ENCODE measurements at regions not wholly inside any gene's neighbourhood (a gene's known extent, or its start where the extent isn't known, plus 50 kb on each side); places are given as distances from the start of the nearest gene placed in this dataset.
A peak's percentile ranks its signal among the peaks of the same experiment; 100 is the strongest.

DNA sequence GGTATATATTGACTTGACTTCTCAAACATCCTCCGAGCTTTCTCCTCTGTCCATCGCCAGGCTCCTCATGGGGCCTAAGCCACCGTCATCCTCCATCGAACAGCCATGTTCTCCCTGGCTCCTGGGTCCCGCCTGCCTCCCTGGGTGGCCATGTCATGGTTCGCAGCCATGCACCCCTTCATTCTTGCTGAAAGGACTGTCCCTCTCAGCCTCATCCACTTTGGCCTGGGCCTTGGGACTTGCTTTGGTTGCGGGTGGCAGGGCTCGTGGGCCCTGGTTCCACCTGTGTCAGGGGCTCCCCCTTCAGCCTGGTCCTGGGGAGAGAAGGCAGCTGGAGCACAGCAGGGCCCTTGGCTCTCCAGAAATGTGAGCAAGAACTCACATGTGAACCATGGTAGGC, 183.8 kb downstream of the KATNAL1 start:
- Histone ChIP-seq H3K27me3 (no peaks in the 10 kb centered on the region), H3K36me3 (no peaks in the 10 kb centered on the region), H3K27ac (no peak overlapping the region), H3K4me1 (ENCODE audit: low read depth) (peaks cover 11% of the 10 kb centered on the region), H3K4me3 (no peak overlapping the region), H3K9me3 (ENCODE audit: low read depth) (no peaks in the 10 kb centered on the region)
- DNase-seq (ENCODE audit: low read depth in 1 of 2, low spot score in 1 of 2), result no peak
- no peak for TF ChIP-seq CTCF (IDR thresholded peaks at IDR 0.05; ENCODE audit: low read depth, low read length)

DNA sequence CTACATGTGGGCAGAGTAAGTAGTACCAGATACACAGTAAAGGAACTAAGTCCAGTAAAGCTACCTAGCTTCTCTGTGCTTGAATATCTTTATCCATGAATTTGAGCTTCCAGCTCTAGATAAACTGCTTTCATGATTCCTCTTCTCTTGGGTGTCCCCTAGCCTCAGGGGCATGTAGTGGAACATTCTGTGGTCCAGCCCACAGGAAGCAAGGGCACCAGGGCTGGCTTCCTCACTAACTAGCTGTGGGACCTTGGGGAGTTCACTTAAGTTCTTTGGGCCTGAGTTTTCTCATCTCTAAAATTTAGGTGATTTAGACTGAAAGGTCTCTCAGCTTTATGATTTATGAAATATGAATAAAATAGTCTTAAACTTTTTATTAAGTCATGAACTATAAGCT, 185.7 kb downstream of the KATNAL1 start:
- no peaks in the 10 kb centered on the region for H3K36me3 ChIP-seq
- no peak for TF ChIP-seq CTCF (IDR thresholded peaks at IDR 0.05; ENCODE audit: low read depth, low read length)
- DNase-seq (ENCODE audit: low read depth in 1 of 2, low spot score in 1 of 2), result no peak
- H3K4me3 ChIP-seq, result no peak overlapping the region
- H3K27ac ChIP-seq, result no peak overlapping the region
- H3K27me3 ChIP-seq, result no peaks in the 10 kb centered on the region
- H3K9me3 ChIP-seq (ENCODE audit: low read depth), result no peaks in the 10 kb centered on the region
- H3K4me1 ChIP-seq (ENCODE audit: low read depth), result no peaks in the 10 kb centered on the region

DNA sequence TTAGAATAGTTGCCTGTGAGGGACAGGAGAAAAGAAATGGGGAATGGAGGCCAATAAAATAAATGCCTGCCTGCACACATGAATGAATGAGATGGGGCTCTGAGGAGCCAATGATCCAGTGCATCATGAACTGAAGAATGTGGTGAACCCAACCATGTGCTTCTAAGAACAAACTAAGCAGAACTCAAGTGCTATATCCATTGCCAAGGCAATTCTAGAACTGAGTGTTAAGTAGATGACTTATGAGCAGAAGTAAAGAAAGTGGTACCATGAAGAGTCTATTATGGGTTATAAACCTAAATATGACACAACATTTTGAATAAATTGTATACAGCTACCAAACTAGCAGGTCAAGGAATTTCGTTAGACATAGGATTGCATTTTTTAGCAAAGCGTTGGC, 186.1 kb downstream of the KATNAL1 start:
- no peaks in the 10 kb centered on the region for H3K9me3 ChIP-seq (ENCODE audit: low read depth)
- DNase-seq (ENCODE audit: low read depth in 1 of 2, low spot score in 1 of 2), result no peak
- H3K36me3 ChIP-seq, result no peaks in the 10 kb centered on the region
- H3K4me1 ChIP-seq (ENCODE audit: low read depth), result no peaks in the 10 kb centered on the region
- TF ChIP-seq CTCF (IDR thresholded peaks at IDR 0.05; ENCODE audit: low read depth, low read length), result no peak
- H3K27ac ChIP-seq, result no peak overlapping the region
- H3K4me3 ChIP-seq, result no peak overlapping the region
- H3K27me3 ChIP-seq, result no peaks in the 10 kb centered on the region

DNA sequence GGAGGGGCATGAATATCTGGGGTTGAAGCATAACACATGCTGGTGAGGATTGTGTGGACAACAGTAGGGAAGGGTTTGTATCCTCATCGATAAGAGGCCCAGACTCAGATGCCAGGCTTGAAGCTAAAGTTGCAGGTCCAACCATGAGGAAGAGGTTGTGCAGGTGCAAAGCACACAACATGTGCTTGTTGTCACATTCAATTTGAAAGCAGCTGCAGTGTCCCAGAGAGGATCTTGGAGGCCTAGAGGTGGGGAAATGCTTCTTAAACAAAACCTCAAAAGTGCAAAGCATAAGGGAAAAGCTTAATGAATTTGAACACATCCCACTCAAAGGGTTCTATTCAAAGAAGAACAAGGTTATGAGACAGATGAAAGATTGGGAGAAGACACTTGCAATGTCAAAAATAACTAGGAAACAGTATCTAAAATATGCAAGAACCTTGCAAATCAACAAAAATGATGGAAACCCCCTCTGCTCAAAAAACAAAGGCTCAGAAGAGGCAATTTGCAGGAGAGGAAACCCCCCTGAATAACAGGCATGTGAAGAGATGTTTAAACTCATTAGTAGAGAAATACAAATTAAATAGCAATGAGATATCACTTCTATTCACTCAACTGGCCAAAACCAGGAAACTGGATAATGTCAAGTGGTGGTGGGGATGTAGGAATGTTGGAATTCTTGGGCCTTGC, 187.1 kb downstream of the KATNAL1 start:
- no peak overlapping the region for H3K27ac ChIP-seq
- no peak for DNase-seq (ENCODE audit: low read depth in 1 of 2, low spot score in 1 of 2)
- H3K27me3 ChIP-seq, result no peaks in the 10 kb centered on the region
- no peak for TF ChIP-seq CTCF (IDR thresholded peaks at IDR 0.05; ENCODE audit: low read depth, low read length)
- no peaks in the 10 kb centered on the region for H3K4me1 ChIP-seq (ENCODE audit: low read depth)
- H3K36me3 ChIP-seq, result no peaks in the 10 kb centered on the region
- H3K4me3 ChIP-seq, result no peak overlapping the region
- H3K9me3 ChIP-seq (ENCODE audit: low read depth), result no peaks in the 10 kb centered on the region

- H3K27me3 ChIP-seq, result no peaks in the 10 kb centered on the region
- peak in 1 of 2 donors; percentile 74 for DNase-seq (ENCODE audit: low read depth in 1 of 2, low spot score in 1 of 2)
- peaks cover under 1% of the 10 kb centered on the region for H3K4me1 ChIP-seq (ENCODE audit: low read depth)
- no peak overlapping the region for H3K4me3 ChIP-seq
- no peak for TF ChIP-seq CTCF (IDR thresholded peaks at IDR 0.05; ENCODE audit: low read depth, low read length)
- H3K36me3 ChIP-seq, result no peaks in the 10 kb centered on the region
- no peak overlapping the region for H3K27ac ChIP-seq
- H3K9me3 ChIP-seq (ENCODE audit: low read depth), result no peaks in the 10 kb centered on the region
These were observed 187.9 kb downstream of the KATNAL1 start for GRCh38 chr13:30119476-30119875.

Data from cardiac muscle cell (in vitro differentiated cells and primary cell).